GM12878 (cell line): ENCODE measurements at regions not wholly inside any gene's neighbourhood (a gene's known extent, or its start where the extent isn't known, plus 50 kb on each side); places are given as distances from the start of the nearest gene placed in this dataset.

Experiments
- ATAC-seq: fragments of 200-7000 bp; cut with Tn5 transposase; 3 replicates; pipeline ENCODE4 v1.9.1; 2020; ENCODE audit warnings: mild to moderate bottlenecking, moderate library complexity
- BruUV-seq: library from RNA; stranded (reverse); fragments of 400-500 nt; replicated peaks from 2 replicates; lab custom pipeline; 2021; lab: Mats Ljungman, UMichigan
- CTCF ChIA-PET: fragments of 300-600 bp; sonication (Branson Sonifier 250); formaldehyde crosslinking; extraction: SDS; loops from one replicate; lab custom pipeline; 2021; ENCODE audit warnings: inconsistent platforms; lab: Yijun Ruan, JAX
- POLR2A ChIA-PET: fragments of 350-600 bp; formaldehyde crosslinking; extraction: SDS; loops from one replicate; lab custom pipeline; 2021; ENCODE audit warnings: inconsistent platforms; lab: Charles Lee
- RAD21 ChIA-PET: fragments of 300-600 bp; sonication (Branson Sonifier 250); formaldehyde crosslinking; loops from one replicate; lab custom pipeline; 2023; ENCODE audit warnings: antibody characterized with exemption; ENCODE audit not compliant: unreplicated experiment; lab: Charles Lee
- SMC1A ChIA-PET: fragments of 300-600 bp; sonication (Branson Sonifier 250); formaldehyde crosslinking; loops from one replicate; lab custom pipeline; 2023; ENCODE audit not compliant: unreplicated experiment, uncharacterized antibody; lab: Charles Lee
- DNase-seq: peaks from one replicate; pipeline ENCODE4 v3.0.0-alpha.2; 2011; ENCODE audit warnings: low read depth, low spot score
- FAIRE-seq: peaks from 3 replicates; lab custom pipeline; 2011; peaks lifted over from hg19 to GRCh38; lab: Jason Lieb, UNC
- H2AFZ ChIP-seq: 2 replicates; pipeline ENCODE4 v1.6.0; 2011; ENCODE audit warnings: low read depth, low read length, control low read depth; ENCODE audit not compliant: control insufficient read depth
- H3K27ac ChIP-seq: 2 replicates; pipeline ENCODE4 v1.5.1; 2011; ENCODE audit warnings: control low read depth; ENCODE audit not compliant: control insufficient read depth, insufficient read depth
- H3K27me3 ChIP-seq, 2 experiments: replicated peaks in 1 of 2; 2 replicates each; pipeline versions ENCODE4 v1.6.0 to v1.6.1; 2011; ENCODE audit warnings: low read length in 1 of 2; ENCODE audit not compliant: control insufficient read depth in 2 of 2, insufficient read depth in 2 of 2
- H3K36me3 ChIP-seq, 2 experiments: 2 replicates each; pipeline ENCODE4 v1.5.1; 2011; ENCODE audit warnings: low read length in 1 of 2; ENCODE audit not compliant: control insufficient read depth in 2 of 2, insufficient read depth in 2 of 2
- H3K4me1 ChIP-seq: 2 replicates; pipeline ENCODE4 v1.6.1; 2011; ENCODE audit warnings: mild to moderate bottlenecking, low read length, moderate library complexity, mixed read lengths; ENCODE audit not compliant: control insufficient read depth, insufficient read depth
- H3K4me2 ChIP-seq: 2 replicates; pipeline ENCODE4 v1.6.0; 2011; ENCODE audit warnings: control low read depth; ENCODE audit not compliant: control insufficient read depth, insufficient read depth
- H3K4me3 ChIP-seq: fragments of 200-600 bp; sonication (generic); 2 replicates; pipeline ENCODE4 v1.5.1; 2016
- H3K79me2 ChIP-seq: 2 replicates; pipeline ENCODE4 v1.6.0; 2011; ENCODE audit warnings: low read length; ENCODE audit not compliant: control insufficient read depth, insufficient read depth
- H3K9ac ChIP-seq: 2 replicates; pipeline ENCODE4 v1.8.0; 2011; ENCODE audit warnings: low read length, control low read depth, mixed read lengths; ENCODE audit not compliant: control insufficient read depth, insufficient read depth
- H3K9me3 ChIP-seq: replicated peaks from 3 replicates; pipeline ENCODE4 v1.5.1; 2011; ENCODE audit warnings: mild to moderate bottlenecking, low read length; ENCODE audit not compliant: control insufficient read depth, insufficient read depth
- H4K20me1 ChIP-seq: 2 replicates; pipeline ENCODE4 v1.6.0; 2011; ENCODE audit not compliant: control insufficient read depth, insufficient read depth
- ASH2L ChIP-seq: fragments of 300-600, 200-600 bp; sonication (generic); IDR thresholded peaks from 2 replicates; pipeline ENCODE4 v1.6.1; 2017; ENCODE audit warnings: low read depth, mild to moderate bottlenecking, borderline replicate concordance
- BCL3 ChIP-seq: IDR thresholded peaks from 2 replicates; pipeline ENCODE4 v1.6.1; 2011; ENCODE audit warnings: borderline replicate concordance, low read depth, mild to moderate bottlenecking, moderate library complexity, low read length; ENCODE audit not compliant: insufficient read depth, poor library complexity, severe bottlenecking
- LARP7 ChIP-seq: fragments of 450-650 bp; IDR thresholded peaks from 2 replicates; pipeline ENCODE4 v1.6.1; 2017; ENCODE audit warnings: mild to moderate bottlenecking
- NBN ChIP-seq: fragments of 450-650 bp; IDR thresholded peaks from 2 replicates; pipeline ENCODE4 v1.6.1; 2016
- NFIC ChIP-seq: IDR thresholded peaks from 2 replicates; pipeline ENCODE4 v1.6.1; 2012; ENCODE audit warnings: low read depth, mild to moderate bottlenecking, inconsistent platforms, low read length, moderate library complexity
- RAD51 ChIP-seq: fragments of 450-650 bp; IDR thresholded peaks from 2 replicates; pipeline ENCODE4 v1.6.1; 2016; ENCODE audit warnings: moderate library complexity, mild to moderate bottlenecking, inconsistent platforms
- TCF12 ChIP-seq: IDR thresholded peaks from 2 replicates; pipeline ENCODE4 v1.6.1; 2011; ENCODE audit warnings: low read depth, mild to moderate bottlenecking, low read length
- TCF7 ChIP-seq: IDR thresholded peaks from 2 replicates; pipeline ENCODE4 v1.6.1; 2014; ENCODE audit warnings: antibody characterized with exemption, borderline replicate concordance
- WGBS: methylation state at CpG from one replicate; pipeline ENCODE4 v1.1.6; 2016; ENCODE audit warnings: low lambda C conversion rate; ENCODE audit not compliant: insufficient replicate concordance, insufficient coverage; ENCODE audit errors: missing lambda C conversion rate; 5-methylcytosine and 5-hydroxymethylcytosine counted together
- in situ Hi-C: fragments of 300-500 bp; cut with MboI; formaldehyde crosslinking; loops from 9 replicates; pipeline ENCODE4 v1.14.3; 2018; ENCODE audit warnings: mixed read lengths
- intact Hi-C: fragments of 100-400 bp; cut with micrococcal nuclease; formaldehyde crosslinking; loops from one replicate; pipeline ENCODE4 v1.14.2; 2022; ENCODE audit not compliant: unreplicated experiment
- TF ChIP-seq, protein P1 (sequence below): IDR thresholded peaks from 2 replicates; pipeline ENCODE4 v1.6.1; 2011; ENCODE audit warnings: low read depth, low read length, improper control_type of control experiment, borderline replicate concordance
- TF ChIP-seq, protein P2 (sequence below): fragments of 450-650 bp; formaldehyde crosslinking; IDR thresholded peaks from 2 replicates; pipeline ENCODE4 v1.4.0; 2022; ENCODE audit warnings: mild to moderate bottlenecking, moderate library complexity

DNA sequence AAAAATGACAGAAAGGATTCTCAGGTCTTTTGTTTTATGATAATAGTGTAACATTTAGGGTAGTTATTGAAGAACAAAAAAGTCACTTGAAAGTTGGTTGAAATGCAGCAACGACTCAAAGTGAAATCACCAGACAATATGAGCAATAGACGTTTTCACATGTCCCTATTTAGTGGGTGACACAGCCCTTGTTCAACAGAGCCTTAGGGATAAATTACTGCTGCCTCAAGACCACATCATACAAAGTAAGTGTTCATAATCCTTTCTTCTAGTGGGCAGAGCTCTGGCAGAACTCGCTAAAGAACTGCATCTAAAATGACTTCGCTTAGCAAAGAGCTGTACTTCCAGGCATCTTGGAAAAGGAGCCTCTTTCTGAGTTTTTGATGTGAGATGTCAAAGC is 128.5 kb upstream of the LMNTD1 start:
- POLR2A ChIA-PET: interaction anchor here (0.6 kb wide), 1 partner anchor 12 kb away, joined by 3 read pairs; no protein-coding TSS in a partner anchor
- Histone ChIP-seq H3K4me2 (no peak overlapping the region), H3K4me1 (no peaks in the 10 kb centered on the region), H4K20me1 (no peaks in the 10 kb centered on the region), H3K9me3 (no peaks in the 10 kb centered on the region; the same call in 2 of the 3 replicates), H3K79me2 (no peaks in the 10 kb centered on the region), H3K9ac (no peak overlapping the region), H2AFZ (no peak overlapping the region), H3K27ac (no peak overlapping the region), H3K27me3 (no peaks in the 10 kb centered on the region; a peak in 1 of 4 replicates), H3K36me3 (no peaks in the 10 kb centered on the region), H3K4me3 (no peak overlapping the region)
- no TSS peak for BruUV-seq
- intact Hi-C loops (no loop called here), in situ Hi-C loops (no loop called here)
- FAIRE-seq (no peak), DNase-seq (no peak), ATAC-seq (no peak)
- CTCF ChIA-PET: no interaction called here
- RAD21 ChIA-PET: no interaction called here
- SMC1A ChIA-PET: interaction anchor here (1.4 kb wide), 1 partner anchor 53 kb away, joined by 3 read pairs; no protein-coding TSS in a partner anchor
- TF ChIP-seq NFIC (no peak), TCF12 (no peak)
- TF ChIP-seq, protein P1, sequence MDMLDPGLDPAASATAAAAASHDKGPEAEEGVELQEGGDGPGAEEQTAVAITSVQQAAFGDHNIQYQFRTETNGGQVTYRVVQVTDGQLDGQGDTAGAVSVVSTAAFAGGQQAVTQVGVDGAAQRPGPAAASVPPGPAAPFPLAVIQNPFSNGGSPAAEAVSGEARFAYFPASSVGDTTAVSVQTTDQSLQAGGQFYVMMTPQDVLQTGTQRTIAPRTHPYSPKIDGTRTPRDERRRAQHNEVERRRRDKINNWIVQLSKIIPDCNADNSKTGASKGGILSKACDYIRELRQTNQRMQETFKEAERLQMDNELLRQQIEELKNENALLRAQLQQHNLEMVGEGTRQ: no peak
- WGBS: 14% methylated on average over 4 of the region's 4 CpGs

- ChIA-PET RAD21 (no interaction called here), POLR2A (no interaction called here), SMC1A (interaction anchor here (1.4 kb wide), 1 partner anchor 54 kb away, joined by 3 read pairs; no protein-coding TSS in a partner anchor), CTCF (no interaction called here)
- Histone ChIP-seq H3K36me3 (no peaks in the 10 kb centered on the region), H3K4me1 (no peaks in the 10 kb centered on the region), H4K20me1 (no peaks in the 10 kb centered on the region), H3K27ac (no peak overlapping the region), H3K79me2 (no peaks in the 10 kb centered on the region), H3K27me3 (no peaks in the 10 kb centered on the region; a peak in 1 of 4 replicates), H3K9ac (no peak overlapping the region), H3K4me2 (no peak overlapping the region), H3K4me3 (no peak overlapping the region), H2AFZ (no peak overlapping the region), H3K9me3 (no peaks in the 10 kb centered on the region; the same call in 2 of the 3 replicates)
- DNase-seq (no peak), FAIRE-seq (no peak), ATAC-seq (no peak)
- no TSS peak for BruUV-seq
- WGBS: 91% methylated on average over 1 of the region's 1 CpG
- intact Hi-C loops (no loop called here), in situ Hi-C loops (no loop called here)
- no peak for TF ChIP-seq LARP7
- TF ChIP-seq BCL3: no peak
- TF ChIP-seq ASH2L: no peak
- TF ChIP-seq RAD51: no peak
- no peak for TF ChIP-seq TCF7
- no peak for TF ChIP-seq NBN
- TF ChIP-seq, protein P2, sequence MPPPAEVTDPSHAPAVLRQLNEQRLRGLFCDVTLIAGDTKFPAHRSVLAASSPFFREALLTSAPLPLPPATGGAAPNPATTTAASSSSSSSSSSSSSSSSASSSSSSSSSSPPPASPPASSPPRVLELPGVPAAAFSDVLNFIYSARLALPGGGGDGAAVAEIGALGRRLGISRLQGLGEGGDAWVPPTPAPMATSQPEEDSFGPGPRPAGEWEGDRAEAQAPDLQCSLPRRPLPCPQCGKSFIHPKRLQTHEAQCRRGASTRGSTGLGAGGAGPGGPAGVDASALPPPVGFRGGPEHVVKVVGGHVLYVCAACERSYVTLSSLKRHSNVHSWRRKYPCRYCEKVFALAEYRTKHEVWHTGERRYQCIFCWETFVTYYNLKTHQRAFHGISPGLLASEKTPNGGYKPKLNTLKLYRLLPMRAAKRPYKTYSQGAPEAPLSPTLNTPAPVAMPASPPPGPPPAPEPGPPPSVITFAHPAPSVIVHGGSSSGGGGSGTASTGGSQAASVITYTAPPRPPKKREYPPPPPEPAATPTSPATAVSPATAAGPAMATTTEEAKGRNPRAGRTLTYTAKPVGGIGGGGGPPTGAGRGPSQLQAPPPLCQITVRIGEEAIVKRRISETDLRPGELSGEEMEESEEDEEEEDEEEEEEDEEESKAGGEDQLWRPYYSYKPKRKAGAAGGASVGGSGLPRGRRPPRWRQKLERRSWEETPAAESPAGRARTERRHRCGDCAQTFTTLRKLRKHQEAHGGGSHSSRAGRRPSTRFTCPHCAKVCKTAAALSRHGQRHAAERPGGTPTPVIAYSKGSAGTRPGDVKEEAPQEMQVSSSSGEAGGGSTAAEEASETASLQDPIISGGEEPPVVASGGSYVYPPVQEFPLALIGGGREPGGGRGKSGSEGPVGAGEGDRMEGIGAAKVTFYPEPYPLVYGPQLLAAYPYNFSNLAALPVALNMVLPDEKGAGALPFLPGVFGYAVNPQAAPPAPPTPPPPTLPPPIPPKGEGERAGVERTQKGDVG (CRISPR knock-in tag): no peak
Observed at GRCh38 chr12:25682421-25682820, 129.3 kb upstream of the LMNTD1 start.
